Mammary epithelial cell (primary cell): ENCODE measurements at regions not wholly inside any gene's neighbourhood (a gene's known extent, or its start where the extent isn't known, plus 50 kb on each side); places are given as distances from the start of the nearest gene placed in this dataset.

Experiments used
- CTCF ChIP-seq, 2 donors: IDR thresholded peaks in 1 of 2; conservative IDR thresholded peaks in 1 of 2; 2 replicates each; pipeline ENCODE4 v1.5.1; 2011 to 2012; ENCODE audit warnings: inconsistent platforms in 2 of 2, low read length in 2 of 2, mild to moderate bottlenecking in 2 of 2, control low read depth in 1 of 2, low read depth in 1 of 2; ENCODE audit not compliant: insufficient read depth in 1 of 2; ENCODE audit errors: extremely low read depth in 1 of 2
- EZH2 ChIP-seq: IDR thresholded peaks from 2 replicates; pipeline ENCODE4 v1.6.1; 2012; ENCODE audit warnings: low read length, inconsistent platforms, borderline replicate concordance

GRCh38 chr13:81917810-81918209 lies 1576.9 kb upstream of the SPRY2 start:
- no peak for TF ChIP-seq CTCF (conservative IDR thresholded peaks at IDR 0.05 in 1 of 2, IDR thresholded peaks at IDR 0.05 in 1 of 2; ENCODE audit: extremely low read depth in 1 of 2, insufficient read depth in 1 of 2, low read depth in 1 of 2, low read length in 2 of 2)
- no peak for TF ChIP-seq EZH2
